B cell (primary cell): ENCODE measurements at regions not wholly inside any gene's neighbourhood (a gene's known extent, or its start where the extent isn't known, plus 50 kb on each side); places are given as distances from the start of the nearest gene placed in this dataset.

Experiments used
- ATAC-seq: fragments of 200-7000 bp; cut with Tn5 transposase; one replicate; pipeline ENCODE4 v1.10.0; 2021; ENCODE audit warnings: low read depth, mild to moderate bottlenecking, moderate number of reproducible peaks, moderate library complexity
- CTCF ChIA-PET: fragments of 350-600 bp; sonication (Branson Sonifier 250); formaldehyde crosslinking; loops from one replicate; lab custom pipeline; 2021; ENCODE audit warnings: antibody characterized with exemption, inconsistent platforms; lab: Charles Lee
- POLR2A ChIA-PET: fragments of 350-600 bp; sonication (Branson Sonifier 250); formaldehyde crosslinking; loops from one replicate; lab custom pipeline; 2021; ENCODE audit warnings: antibody characterized with exemption; lab: Charles Lee
- DNase-seq: peaks from one replicate; pipeline ENCODE4 v3.0.0; 2013
- H2AFZ ChIP-seq: 2 replicates; pipeline ENCODE4 v1.6.1; 2012; ENCODE audit warnings: mild to moderate bottlenecking, low read depth, low read length; ENCODE audit not compliant: insufficient read depth, poor library complexity, severe bottlenecking
- H3K27ac ChIP-seq, 2 donors: 1 replicate in 1 of 2; 2 replicates in 1 of 2; pipeline ENCODE4 v1.5.1; 2012 to 2013; ENCODE audit warnings: low read length in 2 of 2, mild to moderate bottlenecking in 2 of 2, moderate library complexity in 1 of 2
- H3K27me3 ChIP-seq, 4 experiments: fragments of 200-600 bp in 1 of 4; sonication (generic) in 1 of 4; replicated peaks in 1 of 4; 1 replicate in 2 of 4; 2 replicates in 2 of 4; pipeline versions ENCODE4 v1.6.1 to v1.7.0; 2013 to 2016; ENCODE audit warnings: low read length in 3 of 4, mild to moderate bottlenecking in 2 of 4, mixed read lengths in 1 of 4, moderate library complexity in 1 of 4; ENCODE audit not compliant: insufficient read depth in 4 of 4, control insufficient read depth in 3 of 4; ENCODE audit errors: control extremely low read depth in 1 of 4
- H3K36me3 ChIP-seq, 2 experiments: replicated peaks in 1 of 2; 1 replicate in 1 of 2; 2 replicates in 1 of 2; pipeline versions ENCODE4 v1.6.1 to v1.7.1; 2013; ENCODE audit warnings: low read length in 1 of 2; ENCODE audit not compliant: insufficient read depth in 2 of 2, control insufficient read depth in 1 of 2; ENCODE audit errors: control extremely low read depth in 1 of 2, extremely low read depth in 1 of 2
- H3K4me1 ChIP-seq, 2 donors: fragments of 200-600 bp in 1 of 2; sonication (generic) in 1 of 2; 1 replicate in 1 of 2; 2 replicates in 1 of 2; pipeline versions ENCODE4 v1.5.1 to v1.6.1; 2013 to 2017; ENCODE audit warnings: low read length in 2 of 2; ENCODE audit not compliant: control insufficient read depth in 2 of 2, insufficient read depth in 2 of 2
- H3K4me2 ChIP-seq: replicated peaks from 2 replicates; pipeline ENCODE3; 2012; ENCODE audit warnings: mild to moderate bottlenecking, low read depth, low read length; ENCODE audit not compliant: poor library complexity, severe bottlenecking
- H3K4me3 ChIP-seq, 5 experiments: fragments of 200-600 bp in 1 of 5; sonication (generic) in 1 of 5; 1 replicate in 3 of 5; 2 replicates in 2 of 5; pipeline versions ENCODE4 v1.5.1 to v1.7.0; 2011 to 2016; ENCODE audit warnings: low read length in 4 of 5, mild to moderate bottlenecking in 4 of 5, low read depth in 2 of 5, control low read depth in 1 of 5, moderate library complexity in 1 of 5; ENCODE audit not compliant: insufficient read depth in 1 of 5; ENCODE audit errors: control extremely low read depth in 1 of 5, extremely low read depth in 1 of 5
- H3K79me2 ChIP-seq: fragments of 200-600 bp; sonication (generic); one replicate; pipeline ENCODE4 v1.6.0; 2016; ENCODE audit warnings: low read length; ENCODE audit not compliant: control insufficient read depth, insufficient read depth
- H3K9ac ChIP-seq: fragments of 200-600 bp; sonication (generic); 2 replicates; pipeline ENCODE4 v1.6.1; 2017; ENCODE audit warnings: mild to moderate bottlenecking, low read length, moderate library complexity
- H3K9me3 ChIP-seq, 3 donors: one replicate each; pipeline versions ENCODE4 v1.6.1 to v1.7.1; 2013; ENCODE audit warnings: low read length in 2 of 3; ENCODE audit not compliant: control insufficient read depth in 2 of 3, insufficient read depth in 1 of 3; ENCODE audit errors: control extremely low read depth in 1 of 3
- H4K20me1 ChIP-seq: 2 replicates; pipeline ENCODE4 v1.6.0; 2012; ENCODE audit warnings: mild to moderate bottlenecking, low read length; ENCODE audit not compliant: insufficient read depth, control insufficient read depth, poor library complexity, severe bottlenecking
- H3K27ac Mint-ChIP-seq: one replicate; pipeline ENCODE4 v1.8.0; 2021; ENCODE audit warnings: mixed read lengths
- H3K27me3 Mint-ChIP-seq: one replicate; pipeline ENCODE4 v1.8.0; 2021; ENCODE audit warnings: mixed read lengths
- H3K4me1 Mint-ChIP-seq: one replicate; pipeline ENCODE4 v1.8.0; 2021; ENCODE audit warnings: mixed read lengths
- H3K4me3 Mint-ChIP-seq: one replicate; pipeline ENCODE4 v1.8.0; 2021; ENCODE audit warnings: mixed read lengths
- H3K9me3 Mint-ChIP-seq: one replicate; pipeline ENCODE4 v1.8.0; 2022; ENCODE audit warnings: mixed read lengths; ENCODE audit not compliant: insufficient read depth
- EZH2 ChIP-seq: IDR thresholded peaks from 2 replicates; pipeline ENCODE4 v1.6.1; 2012; ENCODE audit warnings: borderline replicate concordance, low read depth, mild to moderate bottlenecking, moderate library complexity, low read length; ENCODE audit not compliant: insufficient read depth, poor library complexity, severe bottlenecking
- WGBS: methylation state at CpG from one replicate; pipeline ENCODE4 v1.1.5; 2013; ENCODE audit warnings: missing lambda C conversion rate; ENCODE audit not compliant: insufficient coverage; 5-methylcytosine and 5-hydroxymethylcytosine counted together
- intact Hi-C: fragments of 100-400 bp; cut with micrococcal nuclease; formaldehyde crosslinking; loops from one replicate; pipeline ENCODE4 v1.10.0; 2022
- TF ChIP-seq, protein P1 (sequence below): fragments of 200-600 bp; IDR thresholded peaks from one replicate; pipeline ENCODE4 v1.8.0; 2022; ENCODE audit warnings: antibody characterized with exemption, mild to moderate bottlenecking

DNA sequence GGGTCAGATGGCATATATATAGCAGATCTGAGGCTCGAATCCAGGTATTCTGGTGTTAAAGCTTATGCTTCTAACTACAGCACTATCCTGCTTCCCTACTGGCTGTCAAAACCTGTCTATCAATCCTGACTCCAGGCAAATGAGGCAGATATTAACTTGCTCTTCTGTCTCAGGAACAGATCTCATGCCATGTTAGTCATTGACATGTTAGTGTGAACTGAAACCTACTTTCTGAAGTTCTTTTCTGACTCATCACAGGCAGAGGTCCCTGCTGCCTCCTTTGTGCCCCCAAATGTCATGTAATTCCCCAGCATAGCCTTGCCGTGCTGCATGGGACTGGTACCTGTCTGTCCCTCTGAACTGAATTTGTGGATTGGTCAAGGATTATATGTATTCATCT, 125.0 kb upstream of the SMAD3 start:
- Mint-ChIP-seq H3K4me3 (no peak overlapping the region), H3K4me1 (no peaks in the 10 kb centered on the region), H3K9me3 (peaks cover 4% of the 10 kb centered on the region), H3K27me3 (peaks cover 4% of the 10 kb centered on the region), H3K27ac (no peak overlapping the region)
- no peak overlapping the region for H2AFZ ChIP-seq
- no CpG with 5 or more reads among the region's 2 CpGs for WGBS
- CTCF ChIA-PET = interaction anchor here (1.5 to 13.1 kb wide), 3 partner anchors 37 to 493 kb away, joined by 4 to 256 read pairs (median 5); no protein-coding TSS in a partner anchor
- peaks cover 0 to 19% (median 4%) of the 10 kb centered on the region in 3 donors for H3K9me3 ChIP-seq
- no peaks in the 10 kb centered on the region for H3K79me2 ChIP-seq
- H4K20me1 ChIP-seq = no peaks in the 10 kb centered on the region
- peaks cover 0 to 6% (median 0%) of the 10 kb centered on the region in 4 experiments for H3K27me3 ChIP-seq
- H3K4me2 ChIP-seq = no peak overlapping the region
- no peak for TF ChIP-seq EZH2
- TF ChIP-seq, protein P1, sequence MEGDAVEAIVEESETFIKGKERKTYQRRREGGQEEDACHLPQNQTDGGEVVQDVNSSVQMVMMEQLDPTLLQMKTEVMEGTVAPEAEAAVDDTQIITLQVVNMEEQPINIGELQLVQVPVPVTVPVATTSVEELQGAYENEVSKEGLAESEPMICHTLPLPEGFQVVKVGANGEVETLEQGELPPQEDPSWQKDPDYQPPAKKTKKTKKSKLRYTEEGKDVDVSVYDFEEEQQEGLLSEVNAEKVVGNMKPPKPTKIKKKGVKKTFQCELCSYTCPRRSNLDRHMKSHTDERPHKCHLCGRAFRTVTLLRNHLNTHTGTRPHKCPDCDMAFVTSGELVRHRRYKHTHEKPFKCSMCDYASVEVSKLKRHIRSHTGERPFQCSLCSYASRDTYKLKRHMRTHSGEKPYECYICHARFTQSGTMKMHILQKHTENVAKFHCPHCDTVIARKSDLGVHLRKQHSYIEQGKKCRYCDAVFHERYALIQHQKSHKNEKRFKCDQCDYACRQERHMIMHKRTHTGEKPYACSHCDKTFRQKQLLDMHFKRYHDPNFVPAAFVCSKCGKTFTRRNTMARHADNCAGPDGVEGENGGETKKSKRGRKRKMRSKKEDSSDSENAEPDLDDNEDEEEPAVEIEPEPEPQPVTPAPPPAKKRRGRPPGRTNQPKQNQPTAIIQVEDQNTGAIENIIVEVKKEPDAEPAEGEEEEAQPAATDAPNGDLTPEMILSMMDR = no peak
- no peak overlapping the region for H3K27ac ChIP-seq
- POLR2A ChIA-PET = no interaction called here
- H3K9ac ChIP-seq = no peak overlapping the region
- H3K4me1 ChIP-seq = peaks cover 0 to 12% of the 10 kb centered on the region in 2 donors
- intact Hi-C loops = loop anchor here (10.0 kb wide), 1 partner anchor 264 kb away; no protein-coding TSS in a partner anchor
- DNase-seq = no peak
- H3K4me3 ChIP-seq = no peak overlapping the region
- no peak for ATAC-seq
- H3K36me3 ChIP-seq = no peaks in the 10 kb centered on the region

DNA sequence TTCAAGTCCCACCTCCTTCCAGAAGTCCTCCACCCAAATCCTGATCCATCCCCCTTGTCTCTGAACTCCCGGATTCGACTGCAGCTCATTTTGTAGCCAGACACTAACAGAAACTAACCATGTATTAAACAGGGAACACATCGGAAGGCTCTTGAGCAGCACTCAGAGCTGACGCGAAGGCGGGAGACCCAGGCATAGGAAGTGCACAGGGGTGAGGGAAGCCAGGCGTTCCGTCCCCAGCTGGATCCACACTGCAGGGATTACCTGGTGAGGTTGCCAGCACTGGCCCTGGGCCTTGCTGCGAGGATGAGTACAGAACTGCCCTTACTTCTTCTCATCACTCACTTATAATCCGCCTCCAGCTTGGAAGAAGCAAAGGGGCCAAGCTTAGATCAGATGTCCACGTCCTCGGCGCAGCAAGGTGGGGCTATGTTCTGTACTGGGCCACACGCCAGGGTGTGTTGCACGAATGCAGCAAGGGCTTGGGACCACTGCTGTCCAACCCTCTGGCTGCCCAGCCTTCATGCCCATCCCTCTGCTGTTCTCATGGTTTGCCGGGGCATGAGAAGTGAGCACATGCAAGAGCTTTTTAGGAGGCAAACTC, 124.2 kb upstream of the SMAD3 start:
- ATAC-seq (no peak), DNase-seq (no peak)
- Histone ChIP-seq H3K36me3 (no peaks in the 10 kb centered on the region), H3K9ac (no peak overlapping the region), H3K79me2 (no peaks in the 10 kb centered on the region), H3K27me3 (peaks cover 0 to 2% (median 0%) of the 10 kb centered on the region in 4 experiments), H3K4me3 (no peak overlapping the region), H3K9me3 (peaks cover 0 to 15% (median 4%) of the 10 kb centered on the region in 3 donors), H3K4me1 (peaks cover 0 to 9% of the 10 kb centered on the region in 2 donors), H3K27ac (no peak overlapping the region), H2AFZ (no peak overlapping the region), H4K20me1 (no peaks in the 10 kb centered on the region), H3K4me2 (no peak overlapping the region)
- peaks cover 5% of the 10 kb centered on the region for H3K27me3 Mint-ChIP-seq
- ChIA-PET POLR2A (no interaction called here), CTCF (interaction anchor here (0.9 to 13.1 kb wide), 5 partner anchors 9 to 492 kb away, joined by 3 to 256 read pairs (median 4); no protein-coding TSS in a partner anchor)
- 90% methylated on average over 15 of the region's 16 CpGs for WGBS
- H3K9me3 Mint-ChIP-seq = peaks cover 4% of the 10 kb centered on the region
- H3K4me3 Mint-ChIP-seq = no peak overlapping the region
- TF ChIP-seq, protein P1 = no peak
- TF ChIP-seq EZH2 = no peak
- H3K4me1 Mint-ChIP-seq = no peaks in the 10 kb centered on the region
- intact Hi-C loops = loop anchor here (10.0 kb wide), 1 partner anchor 264 kb away; no protein-coding TSS in a partner anchor
- H3K27ac Mint-ChIP-seq = no peak overlapping the region
